ENCODE measurements at regions not wholly inside any gene's neighbourhood (a gene's known extent, or its start where the extent isn't known, plus 50 kb on each side); places are given as distances from the start of the nearest gene placed in this dataset.

DNA sequence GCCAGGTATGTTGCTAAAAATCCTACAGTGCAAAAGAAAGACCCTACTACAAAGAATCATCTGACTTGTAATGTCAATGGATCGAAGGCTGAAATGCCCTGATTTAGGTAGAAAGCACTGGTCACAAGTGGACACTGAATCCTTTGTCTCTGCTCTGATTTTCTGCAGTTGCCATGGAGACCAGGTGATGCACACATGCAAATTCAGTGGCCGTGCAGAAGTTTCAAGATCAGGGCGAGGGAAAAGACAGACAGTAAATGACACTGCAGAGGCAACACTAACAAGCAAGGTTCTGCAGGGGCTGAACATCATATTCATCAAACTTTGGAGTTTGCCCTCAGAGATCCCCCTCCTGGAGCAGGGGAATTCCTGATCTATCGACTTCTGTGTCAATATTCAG lies 370.3 kb upstream of the TMEM132C start:
- Histone ChIP-seq H3K9ac (ENCODE audit: low read length) (no peak overlapping the region), H3K4me3 (ENCODE audit: insufficient read depth, low read length, poor library complexity, severe bottlenecking) (no peak overlapping the region), H3K4me2 (ENCODE audit: low read depth, low read length, poor library complexity, severe bottlenecking) (no peak overlapping the region), H3K9me3 (ENCODE audit: insufficient read depth, low read length) (no peaks in the 10 kb centered on the region), H3F3A (ENCODE audit: insufficient read depth) (no peaks in the 10 kb centered on the region), H3K36me3 (ENCODE audit: low read length) (no peaks in the 10 kb centered on the region), H2AFZ (ENCODE audit: low read depth, low read length, severe bottlenecking) (no peak overlapping the region), H3K27me3 (ENCODE audit: low read length) (no peaks in the 10 kb centered on the region), H4K20me1 (ENCODE audit: low read depth, low read length) (no peaks in the 10 kb centered on the region), H3K79me2 (ENCODE audit: insufficient read depth, low read length) (no peaks in the 10 kb centered on the region), H3K9me2 (replicated peaks; ENCODE audit: insufficient read depth, low read length) (no peaks in the 10 kb centered on the region), H3K27ac (ENCODE audit: low read depth, low read length) (no peak overlapping the region)
- TF ChIP-seq CTCF (IDR thresholded peaks at IDR 0.05; ENCODE audit: insufficient read depth, low read length, poor library complexity, severe bottlenecking), result no peak
- TF ChIP-seq EZH2phosphoT487 (conservative IDR thresholded peaks at IDR 0.05; ENCODE audit: low read length), result no peak

GRCh38 chr12:127898616-127899015 lies 368.4 kb upstream of the TMEM132C start:
- Histone ChIP-seq H3K9me2 (replicated peaks; ENCODE audit: insufficient read depth, low read length) (no peaks in the 10 kb centered on the region), H3K27ac (ENCODE audit: low read depth, low read length) (no peak overlapping the region), H4K20me1 (ENCODE audit: low read depth, low read length) (no peaks in the 10 kb centered on the region), H3K9ac (ENCODE audit: low read length) (no peak overlapping the region), H2AFZ (ENCODE audit: low read depth, low read length, severe bottlenecking) (no peak overlapping the region), H3K4me2 (ENCODE audit: low read depth, low read length, poor library complexity, severe bottlenecking) (no peak overlapping the region), H3K27me3 (ENCODE audit: low read length) (no peaks in the 10 kb centered on the region), H3F3A (ENCODE audit: insufficient read depth) (no peaks in the 10 kb centered on the region), H3K4me3 (ENCODE audit: insufficient read depth, low read length, poor library complexity, severe bottlenecking) (no peak overlapping the region), H3K79me2 (ENCODE audit: insufficient read depth, low read length) (no peaks in the 10 kb centered on the region), H3K9me3 (ENCODE audit: insufficient read depth, low read length) (no peaks in the 10 kb centered on the region), H3K36me3 (ENCODE audit: low read length) (no peaks in the 10 kb centered on the region)
- TF ChIP-seq CTCF (IDR thresholded peaks at IDR 0.05; ENCODE audit: insufficient read depth, low read length, poor library complexity, severe bottlenecking), result no peak
- TF ChIP-seq EZH2phosphoT487 (conservative IDR thresholded peaks at IDR 0.05; ENCODE audit: low read length), result no peak

DNA sequence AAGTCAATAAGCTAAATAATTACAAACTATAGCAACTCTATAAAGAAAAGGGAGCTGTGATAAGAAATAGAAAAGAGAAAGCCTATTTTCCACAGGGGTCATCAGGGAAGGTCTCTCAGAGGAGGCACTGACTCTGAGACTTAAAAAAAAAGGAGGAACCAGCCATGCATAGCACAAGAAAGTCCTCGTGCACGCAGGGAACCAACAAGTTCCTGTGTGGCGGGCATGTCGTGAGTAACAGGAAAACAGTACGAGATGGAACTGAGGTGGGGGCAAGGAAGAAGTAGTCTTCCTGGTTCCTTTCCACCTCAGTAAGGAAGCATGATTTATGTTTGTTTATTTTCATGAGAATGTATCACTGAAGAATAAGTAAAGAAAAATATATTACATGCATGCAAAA lies 367.0 kb upstream of the TMEM132C start:
- Histone ChIP-seq H3K9me3 (ENCODE audit: insufficient read depth, low read length) (no peaks in the 10 kb centered on the region), H3K9ac (ENCODE audit: low read length) (no peak overlapping the region), H3K36me3 (ENCODE audit: low read length) (no peaks in the 10 kb centered on the region), H2AFZ (ENCODE audit: low read depth, low read length, severe bottlenecking) (no peak overlapping the region), H3K4me2 (ENCODE audit: low read depth, low read length, poor library complexity, severe bottlenecking) (no peak overlapping the region), H3K9me2 (replicated peaks; ENCODE audit: insufficient read depth, low read length) (no peaks in the 10 kb centered on the region), H4K20me1 (ENCODE audit: low read depth, low read length) (no peaks in the 10 kb centered on the region), H3K27me3 (ENCODE audit: low read length) (no peaks in the 10 kb centered on the region), H3K27ac (ENCODE audit: low read depth, low read length) (no peak overlapping the region), H3K4me3 (ENCODE audit: insufficient read depth, low read length, poor library complexity, severe bottlenecking) (no peak overlapping the region), H3F3A (ENCODE audit: insufficient read depth) (no peaks in the 10 kb centered on the region), H3K79me2 (ENCODE audit: insufficient read depth, low read length) (no peaks in the 10 kb centered on the region)
- TF ChIP-seq EZH2phosphoT487 (conservative IDR thresholded peaks at IDR 0.05; ENCODE audit: low read length) (no peak), CTCF (IDR thresholded peaks at IDR 0.05; ENCODE audit: insufficient read depth, low read length, poor library complexity, severe bottlenecking) (no peak)

- TF ChIP-seq CTCF (IDR thresholded peaks at IDR 0.05; ENCODE audit: insufficient read depth, low read length, poor library complexity, severe bottlenecking) (no peak), EZH2phosphoT487 (conservative IDR thresholded peaks at IDR 0.05; ENCODE audit: low read length) (no peak)
- no peak overlapping the region for H3K27ac ChIP-seq (ENCODE audit: low read depth, low read length)
- H3K36me3 ChIP-seq (ENCODE audit: low read length), result no peaks in the 10 kb centered on the region
- no peaks in the 10 kb centered on the region for H3K27me3 ChIP-seq (ENCODE audit: low read length)
- no peaks in the 10 kb centered on the region for H3F3A ChIP-seq (ENCODE audit: insufficient read depth)
- no peak overlapping the region for H3K4me3 ChIP-seq (ENCODE audit: insufficient read depth, low read length, poor library complexity, severe bottlenecking)
- no peaks in the 10 kb centered on the region for H3K79me2 ChIP-seq (ENCODE audit: insufficient read depth, low read length)
- H3K9me2 ChIP-seq (replicated peaks; ENCODE audit: insufficient read depth, low read length), result no peaks in the 10 kb centered on the region
- no peak overlapping the region for H3K4me2 ChIP-seq (ENCODE audit: low read depth, low read length, poor library complexity, severe bottlenecking)
- H4K20me1 ChIP-seq (ENCODE audit: low read depth, low read length), result no peaks in the 10 kb centered on the region
- no peaks in the 10 kb centered on the region for H3K9me3 ChIP-seq (ENCODE audit: insufficient read depth, low read length)
- no peak overlapping the region for H3K9ac ChIP-seq (ENCODE audit: low read length)
- H2AFZ ChIP-seq (ENCODE audit: low read depth, low read length, severe bottlenecking), result no peak overlapping the region
These were observed 366.6 kb upstream of the TMEM132C start for GRCh38 chr12:127900386-127900785.
